ENCODE measurements at regions not wholly inside any gene's neighbourhood (a gene's known extent, or its start where the extent isn't known, plus 50 kb on each side); places are given as distances from the start of the nearest gene placed in this dataset.

DNA sequence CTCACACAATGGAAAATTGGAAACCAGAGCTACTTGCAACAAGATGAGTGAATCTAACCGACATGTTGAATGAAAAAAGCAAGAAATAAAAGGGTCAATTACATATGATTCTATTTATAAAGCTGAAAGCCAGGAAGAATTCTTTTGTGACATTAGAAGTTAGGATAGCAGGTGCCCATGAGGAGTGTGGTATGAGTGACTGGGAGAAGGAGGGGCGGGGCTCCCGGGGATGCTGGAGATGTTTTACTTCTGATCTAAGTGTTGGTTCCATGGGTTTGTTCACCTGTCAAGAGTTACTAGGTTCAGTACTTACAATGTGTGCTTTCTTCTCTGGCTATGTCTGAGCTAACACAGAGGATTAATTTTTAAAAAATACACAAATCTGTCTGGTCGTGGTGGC, 60.8 kb downstream of the NSMCE3 start:
- H3K36me3 ChIP-seq: no peaks in the 10 kb centered on the region
- no peak overlapping the region for H3K27ac ChIP-seq
- ATAC-seq (no peak), DNase-seq (no peak)
- TF ChIP-seq POLR2A (IDR thresholded peaks at IDR 0.05): no peak
- TF ChIP-seq, protein P1, sequence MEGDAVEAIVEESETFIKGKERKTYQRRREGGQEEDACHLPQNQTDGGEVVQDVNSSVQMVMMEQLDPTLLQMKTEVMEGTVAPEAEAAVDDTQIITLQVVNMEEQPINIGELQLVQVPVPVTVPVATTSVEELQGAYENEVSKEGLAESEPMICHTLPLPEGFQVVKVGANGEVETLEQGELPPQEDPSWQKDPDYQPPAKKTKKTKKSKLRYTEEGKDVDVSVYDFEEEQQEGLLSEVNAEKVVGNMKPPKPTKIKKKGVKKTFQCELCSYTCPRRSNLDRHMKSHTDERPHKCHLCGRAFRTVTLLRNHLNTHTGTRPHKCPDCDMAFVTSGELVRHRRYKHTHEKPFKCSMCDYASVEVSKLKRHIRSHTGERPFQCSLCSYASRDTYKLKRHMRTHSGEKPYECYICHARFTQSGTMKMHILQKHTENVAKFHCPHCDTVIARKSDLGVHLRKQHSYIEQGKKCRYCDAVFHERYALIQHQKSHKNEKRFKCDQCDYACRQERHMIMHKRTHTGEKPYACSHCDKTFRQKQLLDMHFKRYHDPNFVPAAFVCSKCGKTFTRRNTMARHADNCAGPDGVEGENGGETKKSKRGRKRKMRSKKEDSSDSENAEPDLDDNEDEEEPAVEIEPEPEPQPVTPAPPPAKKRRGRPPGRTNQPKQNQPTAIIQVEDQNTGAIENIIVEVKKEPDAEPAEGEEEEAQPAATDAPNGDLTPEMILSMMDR (IDR thresholded peaks at IDR 0.05): no peak
- no peaks in the 10 kb centered on the region for H3K4me1 ChIP-seq
- WGBS, 4 donors: 47 to 60% (median 50%) methylated on average over 4 of the region's 4 CpGs
- intact Hi-C loops (cut with DNase I): no loop called here
- peaks cover 0 to 23% (median 0%) of the 10 kb centered on the region in 9 donors for H3K27me3 ChIP-seq
- no peak overlapping the region for H3K4me3 ChIP-seq
- peaks cover 0 to 5% (median 0%) of the 10 kb centered on the region in 12 donors for H3K9me3 ChIP-seq

GRCh38 chr15:29208352-29208751, 61.3 kb downstream of the NSMCE3 start:
- intact Hi-C loops (cut with DNase I): no loop called here
- Histone ChIP-seq H3K27me3 (peaks cover 0 to 23% (median 0%) of the 10 kb centered on the region in 9 donors), H3K27ac (no peak overlapping the region), H3K36me3 (no peaks in the 10 kb centered on the region), H3K4me1 (no peaks in the 10 kb centered on the region), H3K9me3 (peaks cover 0 to 5% (median 0%) of the 10 kb centered on the region in 12 donors), H3K4me3 (no peak overlapping the region)
- DNase-seq (no peak), ATAC-seq (no peak)
- 12 to 21% (median 15%) methylated on average over 5 of the region's 5 CpGs for WGBS, 4 donors
- no peak for TF ChIP-seq POLR2A (IDR thresholded peaks at IDR 0.05)
- TF ChIP-seq, protein P1 (IDR thresholded peaks at IDR 0.05): no peak

GRCh38 chr15:29207758-29208108, 61.9 kb downstream of the NSMCE3 start:
- TF ChIP-seq, protein P1 (IDR thresholded peaks at IDR 0.05): no peak
- no peak for TF ChIP-seq POLR2A (IDR thresholded peaks at IDR 0.05)
- intact Hi-C loops (cut with DNase I): no loop called here
- Histone ChIP-seq H3K4me3 (no peak overlapping the region), H3K27ac (no peak overlapping the region), H3K27me3 (peaks cover 0 to 23% (median 0%) of the 10 kb centered on the region in 9 donors), H3K36me3 (no peaks in the 10 kb centered on the region), H3K4me1 (no peaks in the 10 kb centered on the region), H3K9me3 (peaks cover 0 to 4% (median 0%) of the 10 kb centered on the region in 12 donors)
- DNase-seq (no peak), ATAC-seq (no peak)
- WGBS, 4 donors: 66 to 85% (median 69%) methylated on average over 5 of the region's 5 CpGs

DNA sequence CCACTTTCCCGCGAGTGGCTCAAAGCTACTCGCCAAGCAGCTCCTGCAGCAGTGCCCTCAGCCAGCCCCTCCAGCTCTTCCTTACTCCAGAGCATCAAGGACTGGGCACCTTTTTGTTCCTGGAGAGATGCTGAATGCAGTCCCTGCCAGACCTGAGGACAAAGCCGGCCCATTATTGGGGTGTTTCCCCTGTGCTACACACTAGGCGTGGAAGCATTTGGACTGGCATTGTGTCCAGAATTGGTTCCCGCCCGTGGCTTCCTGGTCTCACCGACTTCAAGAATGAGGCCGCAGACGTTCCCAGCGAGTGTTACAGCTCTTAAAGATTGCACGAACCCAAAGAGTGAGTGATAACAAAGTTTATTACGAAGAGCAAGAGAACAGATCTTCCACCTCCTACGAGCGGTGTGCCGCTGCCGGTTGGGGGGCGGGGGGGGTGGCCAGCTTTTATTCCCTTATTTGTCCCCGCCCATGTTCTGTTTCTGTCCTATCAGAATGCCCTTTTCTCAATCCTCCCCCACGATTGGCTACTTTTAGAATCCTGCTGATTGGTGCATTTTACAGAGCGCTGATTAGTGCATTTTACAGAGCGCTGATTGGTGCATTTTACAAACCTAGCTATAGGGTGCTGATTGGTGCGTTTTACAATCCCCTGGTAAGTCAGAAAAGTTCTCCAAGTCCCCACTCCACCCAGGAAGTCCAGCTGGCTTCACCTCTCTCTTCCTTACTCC, 62.4 kb downstream of the NSMCE3 start:
- H3K36me3 ChIP-seq: no peaks in the 10 kb centered on the region
- intact Hi-C loops (cut with DNase I): no loop called here
- peaks cover 0 to 23% (median 0%) of the 10 kb centered on the region in 9 donors for H3K27me3 ChIP-seq

More for the DNA sequence above, 62.4 kb downstream of the NSMCE3 start:
- no peak overlapping the region for H3K27ac ChIP-seq
- WGBS, 4 donors: 86 to 93% (median 89%) methylated on average over 23 of the region's 23 CpGs
- H3K4me3 ChIP-seq: no peak overlapping the region
- DNase-seq: no peak
- no peaks in the 10 kb centered on the region for H3K9me3 ChIP-seq
- no peaks in the 10 kb centered on the region for H3K4me1 ChIP-seq
- ATAC-seq: no peak
- TF ChIP-seq, protein P1 (IDR thresholded peaks at IDR 0.05): no peak
- TF ChIP-seq POLR2A (IDR thresholded peaks at IDR 0.05): no peak
